Loucy (cell line): ENCODE measurements at regions not wholly inside any gene's neighbourhood (a gene's known extent, or its start where the extent isn't known, plus 50 kb on each side); places are given as distances from the start of the nearest gene placed in this dataset.

Experiments
- H2AFZ ChIP-seq: fragments of 200-600 bp; sonication (generic); 2 replicates; pipeline ENCODE4 v1.6.0; 2016; ENCODE audit warnings: antibody characterized with exemption, mild to moderate bottlenecking, low read length, moderate library complexity
- H3F3A ChIP-seq: fragments of 200-600 bp; 2 replicates; pipeline ENCODE4 v1.6.0; 2016; ENCODE audit warnings: antibody characterized with exemption, low read depth, mild to moderate bottlenecking
- H3K27me3 ChIP-seq: fragments of 200-600 bp; sonication (generic); 2 replicates; pipeline ENCODE4 v1.6.1; 2014; ENCODE audit warnings: low read length, mild to moderate bottlenecking; ENCODE audit not compliant: insufficient read depth, poor library complexity, severe bottlenecking
- H3K36me3 ChIP-seq: fragments of 200-600 bp; sonication (generic); 2 replicates; pipeline ENCODE4 v1.6.1; 2016; ENCODE audit warnings: low read length; ENCODE audit not compliant: insufficient read depth
- H3K4me1 ChIP-seq: fragments of 200-600 bp; sonication (generic); 2 replicates; pipeline ENCODE4 v1.5.1; 2014; ENCODE audit warnings: low read length, mild to moderate bottlenecking; ENCODE audit not compliant: insufficient read depth, poor library complexity, severe bottlenecking
- H3K4me2 ChIP-seq: fragments of 200-600 bp; sonication (generic); 2 replicates; pipeline ENCODE4 v1.6.0; 2014; ENCODE audit warnings: antibody characterized with exemption, low read length, low read depth, mild to moderate bottlenecking; ENCODE audit not compliant: poor library complexity, severe bottlenecking
- H3K4me3 ChIP-seq: fragments of 200-600 bp; sonication (generic); 2 replicates; pipeline ENCODE4 v1.5.1; 2014; ENCODE audit warnings: low read length, mild to moderate bottlenecking, mixed read lengths; ENCODE audit not compliant: poor library complexity, severe bottlenecking
- H3K79me2 ChIP-seq: fragments of 200-600 bp; sonication (generic); 2 replicates; pipeline ENCODE4 v1.6.1; 2014; ENCODE audit warnings: low read length; ENCODE audit not compliant: insufficient read depth
- H3K9ac ChIP-seq: fragments of 200-600 bp; sonication (generic); 2 replicates; pipeline ENCODE4 v1.6.0; 2014; ENCODE audit warnings: mild to moderate bottlenecking, low read depth, low read length, moderate library complexity; ENCODE audit not compliant: poor library complexity, severe bottlenecking
- H3K9me2 ChIP-seq: fragments of 200-600 bp; sonication (generic); replicated peaks from 2 replicates; pipeline ENCODE4 v1.6.1; 2016; ENCODE audit warnings: low read depth, low read length, mixed read lengths
- H3K9me3 ChIP-seq: fragments of 200-600 bp; sonication (generic); 2 replicates; pipeline ENCODE4 v1.6.1; 2014; ENCODE audit warnings: mild to moderate bottlenecking, antibody characterized with exemption, low read length, low read depth; ENCODE audit not compliant: insufficient read depth
- H4K20me1 ChIP-seq: fragments of 200-600 bp; sonication (generic); 2 replicates; pipeline ENCODE4 v1.6.0; 2014; ENCODE audit warnings: antibody characterized with exemption, low read length, mild to moderate bottlenecking; ENCODE audit not compliant: insufficient read depth, poor library complexity, severe bottlenecking
- CTCF ChIP-seq: fragments of 200-600 bp; sonication (generic); conservative IDR thresholded peaks from 2 replicates; pipeline ENCODE4 v1.5.1; 2014; ENCODE audit warnings: mild to moderate bottlenecking, antibody characterized with exemption, low read length
- EZH2phosphoT487 ChIP-seq: fragments of 200-600 bp; IDR thresholded peaks from 2 replicates; pipeline ENCODE4 v1.6.1; 2018; ENCODE audit warnings: antibody characterized with exemption, mild to moderate bottlenecking, moderate library complexity, borderline replicate concordance

- Histone ChIP-seq H4K20me1 (no peaks in the 10 kb centered on the region), H3K27me3 (no peaks in the 10 kb centered on the region)
Observed at GRCh38 chr14:99344051-99344758, 72.2 kb upstream of the BCL11B start.

GRCh38 chr14:99342906-99343305, 70.9 kb upstream of the BCL11B start:
- Histone ChIP-seq H3K9ac (no peak overlapping the region), H3K4me1 (no peaks in the 10 kb centered on the region), H4K20me1 (no peaks in the 10 kb centered on the region), H3K4me2 (no peak overlapping the region), H3K79me2 (no peaks in the 10 kb centered on the region), H3K4me3 (no peak overlapping the region), H2AFZ (no peak overlapping the region), H3K36me3 (no peaks in the 10 kb centered on the region), H3F3A (no peaks in the 10 kb centered on the region), H3K27me3 (no peaks in the 10 kb centered on the region), H3K9me2 (no peaks in the 10 kb centered on the region), H3K9me3 (no peaks in the 10 kb centered on the region)
- no peak for TF ChIP-seq EZH2phosphoT487
- TF ChIP-seq CTCF: no peak

More at GRCh38 chr14:99344051-99344758, 72.2 kb upstream of the BCL11B start:
- Histone ChIP-seq H3K79me2 (no peaks in the 10 kb centered on the region), H3F3A (no peaks in the 10 kb centered on the region), H3K9me3 (no peaks in the 10 kb centered on the region), H3K4me2 (no peak overlapping the region), H3K9me2 (no peaks in the 10 kb centered on the region), H2AFZ (no peak overlapping the region), H3K4me1 (no peaks in the 10 kb centered on the region), H3K4me3 (no peak overlapping the region), H3K9ac (no peak overlapping the region), H3K36me3 (no peaks in the 10 kb centered on the region)
- no peak for TF ChIP-seq EZH2phosphoT487
- TF ChIP-seq CTCF: no peak

DNA sequence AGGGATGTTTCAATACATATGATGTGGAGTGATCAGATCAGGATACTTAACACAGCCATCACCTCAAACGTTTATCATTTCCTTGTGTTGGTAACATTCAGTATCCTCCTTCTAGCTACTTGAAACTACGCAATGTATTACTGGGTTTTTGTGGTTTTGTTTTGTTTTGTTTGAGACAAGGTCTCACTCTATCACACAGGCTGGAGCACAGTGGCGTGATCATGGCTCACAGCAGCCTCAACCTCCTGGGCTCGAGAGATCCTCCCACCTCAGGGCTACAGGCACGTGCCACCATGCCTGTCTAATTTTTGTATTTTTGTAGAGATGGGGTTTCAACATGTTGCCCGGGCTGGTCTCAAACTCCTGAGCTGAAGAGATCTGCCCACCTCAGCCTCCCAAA, 70.2 kb upstream of the BCL11B start:
- Histone ChIP-seq H3K4me1 (no peaks in the 10 kb centered on the region), H2AFZ (no peak overlapping the region), H4K20me1 (no peaks in the 10 kb centered on the region), H3K4me3 (no peak overlapping the region), H3K36me3 (no peaks in the 10 kb centered on the region), H3K9ac (no peak overlapping the region), H3F3A (no peaks in the 10 kb centered on the region), H3K27me3 (no peaks in the 10 kb centered on the region), H3K79me2 (no peaks in the 10 kb centered on the region), H3K9me3 (no peaks in the 10 kb centered on the region), H3K4me2 (no peak overlapping the region), H3K9me2 (no peaks in the 10 kb centered on the region)
- TF ChIP-seq EZH2phosphoT487: no peak
- no peak for TF ChIP-seq CTCF
